Colonic mucosa (tissue), 4 donors: ENCODE measurements at regions not wholly inside any gene's neighbourhood (a gene's known extent, or its start where the extent isn't known, plus 50 kb on each side); places are given as distances from the start of the nearest gene placed in this dataset.
"Not testable (repeated sequence)": the region's sequence is repeated elsewhere in the genome, so short reads cannot be mapped to it uniquely, and the experiment has no call there.

Experiments used
- DNase-seq: peaks from one replicate; pipeline ENCODE4 v3.0.0-alpha.2; 2020
- H3K27ac ChIP-seq: fragments of 200-600 bp; one replicate; pipeline ENCODE4 v1.8.0; 2021
- H3K27me3 ChIP-seq: fragments of 200-600 bp; one replicate; pipeline ENCODE4 v1.8.0; 2021
- H3K36me3 ChIP-seq: fragments of 200-600 bp; one replicate; pipeline ENCODE4 v1.8.0; 2021
- H3K4me1 ChIP-seq: fragments of 200-600 bp; one replicate; pipeline ENCODE4 v1.8.0; 2021; ENCODE audit warnings: mild to moderate bottlenecking
- H3K4me3 ChIP-seq: fragments of 200-600 bp; one replicate; pipeline ENCODE4 v1.8.0; 2021
- H3K9ac ChIP-seq, 2 donors: one replicate each; pipeline ENCODE4 v1.7.0; 2013; ENCODE audit warnings: control low read depth in 2 of 2, low read depth in 2 of 2, low read length in 2 of 2
- H3K9me3 ChIP-seq: fragments of 200-600 bp; one replicate; pipeline ENCODE4 v1.8.0; 2021
- CTCF ChIP-seq: fragments of 200-600 bp; IDR thresholded peaks from one replicate; pipeline ENCODE4 v1.8.0; 2022; ENCODE audit warnings: antibody characterized with exemption, mild to moderate bottlenecking
- intact Hi-C: fragments of 100-400 bp; cut with DNase I; formaldehyde crosslinking; loops from one replicate; pipeline ENCODE4 v1.14.1; 2022
- donor health status: healthy.
- donor health status: DM: no; HTN: no; CAD: no.
- donor health status: DM: no; HTN: no; CAD: no.

GRCh38 chr3:22378869-22379268 lies 627.9 kb upstream of the ZNF385D start:
- no peak for DNase-seq
- TF ChIP-seq CTCF, result no peak
- no peaks in the 10 kb centered on the region for H3K36me3 ChIP-seq
- H3K4me3 ChIP-seq, result no peak overlapping the region
- intact Hi-C loops, result no loop called here
- no peaks in the 10 kb centered on the region for H3K27me3 ChIP-seq
- H3K27ac ChIP-seq, result no peak overlapping the region
- H3K4me1 ChIP-seq, result no peaks in the 10 kb centered on the region
- no peak overlapping the region for H3K9ac ChIP-seq
- H3K9me3 ChIP-seq, result no peaks in the 10 kb centered on the region

DNA sequence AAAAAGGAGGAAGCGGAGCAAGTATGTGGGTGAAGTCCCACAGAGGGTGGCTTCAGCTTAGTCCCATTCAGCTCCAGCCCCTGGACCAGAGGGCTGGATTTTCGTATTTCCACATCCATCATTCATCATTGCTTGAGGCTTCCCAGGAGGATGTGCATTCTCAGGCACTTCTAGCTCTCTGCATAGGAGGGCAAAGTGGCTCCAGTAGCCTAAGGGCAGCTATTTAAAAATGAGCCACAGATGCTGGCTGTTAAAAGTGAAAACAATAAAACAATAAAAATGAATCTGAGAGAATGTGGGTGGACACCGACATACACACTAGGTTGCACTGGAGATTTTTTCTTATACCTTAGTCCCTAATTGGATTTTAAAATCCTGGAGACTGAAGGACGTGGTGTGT lies 629.2 kb upstream of the ZNF385D start:
- H3K9me3 ChIP-seq, result no peaks in the 10 kb centered on the region
- TF ChIP-seq CTCF, result no peak
- intact Hi-C loops, result no loop called here
- H3K4me1 ChIP-seq, result no peaks in the 10 kb centered on the region
- no peak overlapping the region for H3K9ac ChIP-seq
- H3K4me3 ChIP-seq, result no peak overlapping the region
- no peak for DNase-seq
- no peak overlapping the region for H3K27ac ChIP-seq
- H3K36me3 ChIP-seq, result no peaks in the 10 kb centered on the region
- H3K27me3 ChIP-seq, result no peaks in the 10 kb centered on the region

GRCh38 chr3:22381564-22381963 lies 630.6 kb upstream of the ZNF385D start:
- H3K4me3 ChIP-seq, H3K27ac ChIP-seq, H3K9me3 ChIP-seq, H3K36me3 ChIP-seq, H3K27me3 ChIP-seq, DNase-seq, intact Hi-C loops, H3K4me1 ChIP-seq, H3K9ac ChIP-seq: not testable (repeated sequence)

DNA sequence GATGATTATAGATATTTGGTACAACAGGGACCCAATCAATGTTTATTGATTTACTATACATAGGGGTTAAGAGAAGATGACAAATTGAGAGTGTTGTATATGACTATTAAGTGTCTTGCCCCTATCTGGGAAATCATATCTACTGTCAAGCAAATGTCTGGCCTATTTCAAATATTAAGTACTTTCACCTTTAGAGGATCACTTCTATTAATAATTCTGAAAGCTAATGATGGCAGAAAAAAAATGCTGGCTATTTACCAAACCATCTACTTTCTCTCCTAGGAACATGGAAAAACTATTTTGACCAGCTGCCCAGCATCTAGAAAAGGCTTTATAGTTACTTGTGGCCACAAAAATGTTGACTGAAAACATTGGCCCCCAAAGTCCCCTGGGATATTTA lies 632.3 kb upstream of the ZNF385D start:
- TF ChIP-seq CTCF, result no peak
- no peak for DNase-seq
- no peaks in the 10 kb centered on the region for H3K36me3 ChIP-seq
- no peaks in the 10 kb centered on the region for H3K4me1 ChIP-seq
- H3K9me3 ChIP-seq, result no peaks in the 10 kb centered on the region
- intact Hi-C loops, result no loop called here
- no peak overlapping the region for H3K27ac ChIP-seq
- H3K9ac ChIP-seq, result no peak overlapping the region
- no peak overlapping the region for H3K4me3 ChIP-seq
- H3K27me3 ChIP-seq, result no peaks in the 10 kb centered on the region

DNA sequence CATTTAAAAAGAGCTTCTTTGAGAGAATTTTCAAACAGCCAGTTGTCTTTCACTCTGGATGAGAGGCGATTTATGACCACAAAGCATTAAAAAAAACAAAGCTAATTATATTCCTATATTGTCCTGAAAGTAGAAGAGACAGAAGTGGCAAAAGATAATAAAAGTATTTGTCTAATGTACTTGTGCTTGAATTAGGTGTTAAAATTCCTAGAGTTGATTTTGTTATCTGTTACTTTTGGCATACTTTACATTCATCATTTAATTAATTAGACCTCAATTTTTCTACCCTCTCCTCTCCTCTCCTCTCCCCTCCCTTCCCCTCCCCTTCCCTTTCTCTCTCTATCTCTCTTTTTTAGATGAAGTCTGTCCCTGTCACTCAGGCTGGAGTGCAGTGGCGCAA lies 635.1 kb upstream of the ZNF385D start:
- Histone ChIP-seq H3K9me3 (no peaks in the 10 kb centered on the region), H3K9ac (no peak overlapping the region), H3K4me3 (no peak overlapping the region), H3K36me3 (no peaks in the 10 kb centered on the region), H3K27me3 (no peaks in the 10 kb centered on the region), H3K4me1 (no peaks in the 10 kb centered on the region), H3K27ac (no peak overlapping the region)
- intact Hi-C loops, result no loop called here
- no peak for TF ChIP-seq CTCF
- DNase-seq, result no peak

GRCh38 chr3:22392286-22392685 lies 641.3 kb upstream of the ZNF385D start:
- Histone ChIP-seq H3K27me3 (no peaks in the 10 kb centered on the region), H3K9ac (no peak overlapping the region), H3K36me3 (no peaks in the 10 kb centered on the region), H3K4me3 (no peak overlapping the region), H3K27ac (no peak overlapping the region), H3K4me1 (no peaks in the 10 kb centered on the region), H3K9me3 (no peaks in the 10 kb centered on the region)
- TF ChIP-seq CTCF, result no peak
- intact Hi-C loops, result no loop called here
- no peak for DNase-seq
